HG02759 (cell line): ENCODE measurements at regions not wholly inside any gene's neighbourhood (a gene's known extent, or its start where the extent isn't known, plus 50 kb on each side); places are given as distances from the start of the nearest gene placed in this dataset.
"Not testable (repeated sequence)": the region's sequence is repeated elsewhere in the genome, so short reads cannot be mapped to it uniquely, and the experiment has no call there.

Experiments
- ATAC-seq: cut with Tn5 transposase; IDR thresholded peaks from one replicate; pipeline ENCODE4 v1.9.1; 2021; ENCODE audit warnings: mild to moderate bottlenecking, moderate library complexity; ENCODE audit not compliant: unreplicated experiment

- ATAC-seq = no peak
Measured at GRCh38 chr4:34372815-34373214, 1871.5 kb downstream of the ARAP2 start.

GRCh38 chr4:34373456-34373855 is 1870.9 kb downstream of the ARAP2 start:
- ATAC-seq = no peak

GRCh38 chr4:34412233-34412632 is 1832.1 kb downstream of the ARAP2 start:
- no peak for ATAC-seq

- no peak for ATAC-seq
Measured at GRCh38 chr4:34412911-34413310, 1831.4 kb downstream of the ARAP2 start.

GRCh38 chr4:34417160-34417559 is 1827.2 kb downstream of the ARAP2 start:
- ATAC-seq = no peak

- no peak for ATAC-seq
Measured at GRCh38 chr4:34419871-34420270, 1824.4 kb downstream of the ARAP2 start.

GRCh38 chr4:34422472-34423175 is 1821.7 kb downstream of the ARAP2 start:
- ATAC-seq = no peak

GRCh38 chr4:34432706-34433105 is 1811.6 kb downstream of the ARAP2 start:
- ATAC-seq = no peak

GRCh38 chr4:34434377-34434776 is 1809.9 kb downstream of the ARAP2 start:
- ATAC-seq = peak; percentile 69

- no peak for ATAC-seq
Measured at GRCh38 chr4:34464196-34464595, 1780.1 kb downstream of the ARAP2 start.

GRCh38 chr4:34466411-34466810 is 1777.9 kb downstream of the ARAP2 start:
- no peak for ATAC-seq

- ATAC-seq = no peak
Measured at GRCh38 chr4:34469516-34469915, 1774.8 kb downstream of the ARAP2 start.

GRCh38 chr4:34485252-34485651 is 1759.1 kb downstream of the ARAP2 start:
- no peak for ATAC-seq

GRCh38 chr4:34486461-34487363 is 1757.6 kb downstream of the ARAP2 start:
- no peak for ATAC-seq

- ATAC-seq = no peak
Measured at GRCh38 chr4:34492414-34492813, 1751.9 kb downstream of the ARAP2 start.

GRCh38 chr4:34502086-34502485 is 1742.2 kb downstream of the ARAP2 start:
- ATAC-seq = no peak

GRCh38 chr4:34504731-34505130 is 1739.6 kb downstream of the ARAP2 start:
- not testable (repeated sequence) for ATAC-seq

GRCh38 chr4:34506511-34507092 is 1737.7 kb downstream of the ARAP2 start:
- not testable (repeated sequence) for ATAC-seq

GRCh38 chr4:34512616-34513015 is 1731.7 kb downstream of the ARAP2 start:
- no peak for ATAC-seq

- ATAC-seq = no peak
Measured at GRCh38 chr4:34516524-34516923, 1727.8 kb downstream of the ARAP2 start.

GRCh38 chr4:34534916-34535315 is 1709.4 kb downstream of the ARAP2 start:
- ATAC-seq = no peak

GRCh38 chr4:34566091-34566490 is 1678.2 kb downstream of the ARAP2 start:
- ATAC-seq = no peak
